ENCODE measurements at regions not wholly inside any gene's neighbourhood (a gene's known extent, or its start where the extent isn't known, plus 50 kb on each side); places are given as distances from the start of the nearest gene placed in this dataset.
"Not testable (repeated sequence)": the region's sequence is repeated elsewhere in the genome, so short reads cannot be mapped to it uniquely, and the experiment has no call there.

DNA sequence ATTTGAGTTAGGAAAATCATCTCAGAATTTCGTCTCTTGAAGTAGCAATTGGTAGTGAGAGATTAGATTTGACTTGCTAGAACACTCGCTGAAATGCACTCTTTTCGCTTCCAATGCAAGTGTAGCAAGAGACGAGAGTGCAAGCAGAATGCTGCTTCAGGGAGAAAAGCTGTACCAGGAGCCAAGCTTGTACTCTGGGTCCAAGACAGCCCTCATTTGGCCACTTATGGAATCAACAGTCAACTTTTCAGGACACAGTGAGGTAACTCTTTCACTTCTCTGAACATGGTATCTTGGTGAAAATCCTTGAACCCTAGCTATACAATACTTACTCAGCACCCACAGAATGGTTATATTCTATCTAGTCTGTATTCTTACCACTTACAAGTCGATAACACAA, 107.6 kb upstream of the TERB2 start:
- not testable (repeated sequence) for DNase-seq

DNA sequence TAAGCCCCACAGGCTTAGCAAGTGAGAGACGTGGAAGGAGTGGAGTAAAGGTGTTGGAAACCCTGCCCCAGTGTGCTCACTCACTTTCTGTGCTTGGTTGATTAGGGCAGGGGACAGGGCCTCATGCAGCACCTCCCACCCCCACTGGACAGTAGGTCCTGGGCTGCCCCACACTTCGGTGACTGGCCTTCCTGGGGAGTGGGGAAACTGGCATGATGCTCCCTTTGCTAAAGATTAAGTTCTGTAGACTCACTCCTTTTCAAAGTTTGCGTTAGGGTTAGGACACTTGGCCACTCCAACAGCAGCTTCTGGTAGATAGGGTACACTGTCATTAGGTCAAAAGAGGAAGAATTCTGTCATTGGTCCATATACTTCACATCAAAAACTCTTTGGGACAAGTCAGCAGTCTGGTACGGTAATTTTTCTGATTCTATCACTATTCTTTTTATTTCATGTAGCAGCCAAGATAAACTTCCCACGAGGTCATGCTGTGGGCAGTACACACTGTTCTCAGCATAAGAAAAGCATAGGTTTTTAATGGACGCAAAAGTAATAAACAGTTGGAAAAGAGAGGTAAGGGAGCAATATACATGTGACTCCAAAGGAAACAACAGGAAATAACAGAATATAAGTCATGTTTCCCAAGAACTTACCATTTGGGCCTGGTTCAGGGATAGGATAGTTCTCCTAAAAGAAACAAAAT, 106.6 kb upstream of the TERB2 start:
- DNase-seq = not testable (repeated sequence)

GRCh38 chr15:44853304-44853950, 103.1 kb upstream of the TERB2 start:
- DNase-seq = peak in 18 of 56 donors; percentile 0 to 53 (median 6)

DNA sequence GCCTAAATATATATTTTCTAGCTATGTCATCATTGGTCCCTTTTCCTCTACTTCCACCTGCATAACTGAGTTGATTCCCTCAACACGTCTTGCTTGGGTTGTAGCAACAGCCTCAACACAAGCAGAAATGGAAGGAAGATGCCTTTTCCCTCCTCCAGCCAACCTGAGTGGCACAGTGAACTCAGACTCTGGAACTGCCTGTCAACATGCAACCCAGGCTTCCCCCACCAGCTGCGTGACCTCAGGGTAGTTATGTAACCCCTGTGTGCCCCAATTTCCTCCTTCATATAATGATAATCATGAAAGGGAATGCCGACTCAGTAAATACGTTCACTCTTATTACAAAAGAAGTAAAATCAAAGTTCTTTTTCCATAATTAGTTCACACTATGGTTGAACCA, 101.8 kb upstream of the TERB2 start:
- DNase-seq = not testable (repeated sequence)

- DNase-seq = not testable (repeated sequence)
These were observed 100.2 kb upstream of the TERB2 start for GRCh38 chr15:44856284-44856683.

GRCh38 chr15:44857164-44857710, 99.2 kb upstream of the TERB2 start:
- DNase-seq = not testable (repeated sequence)

GRCh38 chr15:44859088-44859487, 97.4 kb upstream of the TERB2 start:
- DNase-seq = not testable (repeated sequence)

DNA sequence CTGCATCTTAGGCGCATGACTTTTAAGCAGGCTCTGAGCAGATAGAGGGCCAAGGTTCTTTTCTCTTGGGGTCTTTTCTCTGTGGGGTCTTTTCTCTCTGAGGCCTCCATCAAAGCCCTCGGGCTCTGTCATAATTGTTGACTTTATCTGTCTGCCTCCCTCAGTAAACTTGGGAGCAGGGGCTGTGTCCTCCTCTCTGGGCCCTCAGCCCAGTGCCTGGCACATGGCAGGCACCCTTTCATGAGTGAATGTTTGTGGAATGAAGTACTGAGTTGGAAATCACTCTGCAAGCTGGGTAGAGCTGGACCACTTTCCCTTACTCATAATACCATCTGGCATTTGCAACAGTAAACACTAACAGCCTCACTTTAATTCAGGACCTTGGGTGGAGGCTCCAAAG, 96.3 kb upstream of the TERB2 start:
- not testable (repeated sequence) for DNase-seq

GRCh38 chr15:44861439-44861910, 95.0 kb upstream of the TERB2 start:
- DNase-seq = no peak

DNA sequence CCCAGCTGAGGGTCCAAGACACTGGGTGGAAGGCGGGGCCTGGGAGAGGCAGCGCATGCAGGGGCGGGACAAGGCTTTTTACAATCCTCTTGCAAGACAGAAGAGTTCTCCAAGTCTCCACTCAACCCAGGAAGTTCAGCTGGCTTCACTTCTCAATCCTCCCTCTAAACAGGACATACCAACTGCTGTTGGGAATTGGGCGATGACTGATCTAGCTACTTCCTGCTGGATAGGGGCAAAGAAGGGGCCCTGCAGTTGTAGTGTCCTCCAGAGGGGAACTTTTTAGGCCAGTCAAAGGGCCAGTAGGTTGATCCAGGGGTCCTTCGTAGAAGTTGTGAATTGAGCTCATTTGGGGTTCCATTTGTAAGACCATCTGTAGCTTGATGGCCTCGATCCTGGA, 94.6 kb upstream of the TERB2 start:
- no peak for DNase-seq

DNA sequence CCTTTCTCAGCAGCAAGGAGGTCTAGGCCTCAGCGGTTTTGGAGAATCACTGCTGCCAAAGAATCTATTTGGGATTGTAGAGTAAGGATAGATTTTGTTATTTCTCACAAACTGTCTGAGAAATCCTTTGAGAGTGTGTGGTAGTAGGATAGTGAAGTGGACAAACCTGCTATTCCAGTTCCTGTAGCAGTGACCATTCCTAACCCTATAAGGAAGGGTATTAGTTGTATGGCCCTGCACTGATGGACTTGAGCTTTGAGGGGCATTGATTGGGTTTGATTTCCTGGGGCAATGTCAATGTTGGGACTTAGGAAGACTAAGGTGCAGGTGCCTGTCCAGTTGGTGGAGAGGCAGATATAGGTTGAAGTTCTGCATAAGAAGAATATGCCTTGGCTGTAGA, 93.6 kb upstream of the TERB2 start:
- not testable (repeated sequence) for DNase-seq

GRCh38 chr15:44868100-44868499, 88.4 kb upstream of the TERB2 start:
- not testable (repeated sequence) for DNase-seq

DNA sequence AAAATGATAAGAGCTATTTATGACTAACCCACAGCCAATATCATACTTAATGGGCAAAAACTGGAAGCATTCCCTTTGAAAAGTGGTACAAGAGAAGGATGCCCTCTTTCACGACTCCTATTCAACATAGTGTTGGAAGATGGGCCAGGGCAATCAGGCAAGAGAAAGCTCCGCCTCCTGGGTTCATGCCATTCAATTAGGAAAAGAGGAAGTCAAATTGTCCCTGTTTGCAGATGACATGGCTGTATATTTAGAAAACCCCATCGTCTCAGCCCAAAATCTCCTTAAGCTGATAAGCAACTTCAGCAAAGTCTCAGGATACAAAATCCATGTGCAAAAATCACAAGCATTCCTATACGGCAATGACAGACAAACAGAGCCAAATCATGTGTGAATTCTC, 86.4 kb upstream of the TERB2 start:
- not testable (repeated sequence) for DNase-seq

DNA sequence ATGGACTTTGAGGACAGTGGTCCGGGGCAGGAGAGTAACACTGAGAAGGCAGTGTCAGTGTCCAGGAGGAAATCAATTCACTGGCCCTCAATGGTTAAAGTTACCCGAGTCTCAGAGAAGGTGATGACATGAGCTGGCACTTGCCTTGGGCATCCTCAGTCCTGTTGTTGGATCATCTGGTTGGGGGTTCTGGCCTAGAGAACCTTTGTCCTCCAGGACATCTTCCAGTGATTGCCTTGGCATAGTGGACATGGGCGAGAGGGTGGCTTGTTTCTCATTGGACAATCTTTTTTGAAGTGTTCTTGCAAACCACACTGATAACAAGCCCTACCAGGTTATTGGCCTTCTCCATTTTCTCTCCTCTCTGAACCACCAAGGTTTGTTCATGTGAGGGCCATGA, 83.4 kb upstream of the TERB2 start:
- DNase-seq = no peak

DNA sequence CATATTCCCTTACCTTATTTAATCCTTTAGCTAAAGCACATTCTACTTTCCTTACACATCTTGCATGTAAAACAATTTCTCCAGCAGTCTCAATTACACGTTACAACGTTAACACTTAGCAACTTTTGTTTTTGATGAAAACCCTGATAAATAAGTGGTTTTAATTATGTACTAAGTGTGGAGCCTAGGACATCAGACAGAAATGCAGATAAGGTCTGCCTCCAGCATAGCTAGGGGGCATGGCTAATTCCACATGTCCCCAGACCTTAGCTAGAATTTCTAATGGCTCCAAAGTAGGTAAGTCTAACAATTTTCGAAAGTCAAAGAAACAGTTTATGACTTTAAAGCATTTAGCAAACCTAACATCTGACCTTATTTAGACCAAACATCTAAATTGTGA, 77.4 kb upstream of the TERB2 start:
- DNase-seq = no peak

GRCh38 chr15:44882499-44882968, 74.0 kb upstream of the TERB2 start:
- no peak for DNase-seq

DNA sequence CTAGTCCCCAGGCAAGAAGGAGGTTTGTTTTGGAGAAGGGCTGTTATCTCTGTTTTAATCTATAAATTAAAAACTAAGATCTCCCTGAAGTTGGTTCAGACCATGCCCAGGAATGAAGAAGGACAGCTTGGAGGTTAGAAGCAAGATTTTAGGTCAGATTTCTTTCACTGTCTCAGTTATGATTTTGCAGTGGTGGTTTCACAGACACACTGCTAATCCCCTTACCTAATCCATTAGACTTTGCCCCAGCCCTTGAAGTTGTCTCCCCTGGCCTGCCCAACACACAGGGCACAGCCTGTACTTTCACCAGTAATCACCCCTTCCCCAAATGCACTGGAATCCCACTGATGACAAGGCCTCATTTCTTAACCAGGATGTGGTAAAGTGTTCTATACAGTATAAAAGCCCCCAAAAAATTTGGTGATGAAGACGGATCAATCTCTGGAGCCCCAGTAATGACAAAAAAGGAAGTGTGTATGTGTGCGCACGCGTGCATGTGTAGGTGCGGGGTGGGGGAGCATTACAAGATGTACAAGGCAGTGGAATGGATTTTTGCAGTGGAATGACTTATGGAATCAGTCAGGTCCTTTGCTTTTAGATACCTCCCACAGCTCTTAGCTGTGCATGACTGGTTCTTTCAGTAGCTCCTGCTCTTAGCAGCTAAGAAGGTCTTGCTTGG, 73.1 kb upstream of the TERB2 start:
- DNase-seq = no peak

- not testable (repeated sequence) for DNase-seq
These were observed 57.4 kb upstream of the TERB2 start for GRCh38 chr15:44898890-44899651.

- not testable (repeated sequence) for DNase-seq
These were observed 56.7 kb upstream of the TERB2 start for GRCh38 chr15:44899775-44900174.

DNA sequence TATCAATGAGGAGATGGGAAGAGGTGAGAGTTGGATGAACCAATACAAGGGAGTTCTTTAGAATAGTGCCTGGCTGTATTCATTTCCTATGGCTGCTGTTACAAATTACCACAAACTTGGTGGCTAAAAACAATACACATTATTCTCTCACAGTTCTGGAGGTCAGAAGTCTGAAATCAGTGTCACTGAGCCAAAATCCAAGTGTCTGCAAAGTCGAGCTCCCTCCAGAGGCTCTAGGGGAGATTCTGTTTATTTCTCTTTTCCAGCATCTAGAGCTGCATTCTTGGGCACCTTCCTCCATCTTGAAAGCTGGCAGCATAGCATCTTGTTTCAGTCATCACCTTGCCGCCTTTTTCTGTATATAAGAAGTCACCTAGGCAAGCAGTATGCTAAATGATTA, 55.7 kb upstream of the TERB2 start:
- DNase-seq = not testable (repeated sequence)

DNA sequence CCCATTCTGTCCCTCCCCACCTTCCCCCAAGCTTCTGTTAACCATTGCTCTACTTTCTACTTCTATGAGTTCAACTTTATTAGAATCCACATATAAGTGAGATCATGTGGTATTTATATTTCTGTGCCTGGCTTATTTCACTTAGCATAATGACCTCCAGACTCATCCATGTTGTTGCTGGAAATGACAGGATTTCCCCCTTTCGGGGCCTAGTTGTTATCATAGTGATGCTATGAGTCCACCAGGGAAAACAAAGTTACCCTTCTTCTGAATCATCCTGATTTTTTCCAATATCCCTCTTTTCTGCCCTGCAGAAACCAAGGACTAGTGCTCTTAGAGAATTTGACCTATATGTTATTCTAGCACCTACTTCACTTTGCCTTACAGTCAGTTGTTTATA, 53.2 kb upstream of the TERB2 start:
- DNase-seq = not testable (repeated sequence)
